Parathyroid adenoma (tissue), 2 donors: ENCODE measurements at regions not wholly inside any gene's neighbourhood (a gene's known extent, or its start where the extent isn't known, plus 50 kb on each side); places are given as distances from the start of the nearest gene placed in this dataset.

Source experiments
- H2AFZ ChIP-seq: fragments of 300-600 bp; sonication (generic); one replicate; pipeline ENCODE4 v1.7.0; 2017; ENCODE audit warnings: antibody characterized with exemption, mild to moderate bottlenecking
- H3K27ac ChIP-seq: fragments of 300-600 bp; sonication (generic); one replicate; pipeline ENCODE4 v1.7.0; 2017
- H3K27me3 ChIP-seq: fragments of 300-600 bp; sonication (generic); one replicate; pipeline ENCODE4 v1.7.0; 2017; ENCODE audit warnings: low read length; ENCODE audit not compliant: control insufficient read depth, insufficient read depth
- H3K36me3 ChIP-seq: fragments of 300-600 bp; sonication (generic); one replicate; pipeline ENCODE4 v1.7.0; 2017; ENCODE audit warnings: low read length; ENCODE audit not compliant: control insufficient read depth, insufficient read depth
- H3K4me1 ChIP-seq: fragments of 300-600 bp; sonication (generic); one replicate; pipeline ENCODE4 v1.7.0; 2017; ENCODE audit warnings: control low read depth
- H3K4me2 ChIP-seq: fragments of 300-600 bp; sonication (generic); one replicate; pipeline ENCODE4 v1.7.0; 2017; ENCODE audit warnings: low read length
- H3K4me3 ChIP-seq: fragments of 300-600 bp; sonication (generic); one replicate; pipeline ENCODE4 v1.7.0; 2017; ENCODE audit warnings: low read depth, low read length
- H3K79me2 ChIP-seq: fragments of 300-600 bp; sonication (generic); one replicate; pipeline ENCODE4 v1.7.0; 2017; ENCODE audit warnings: control low read depth
- H3K9ac ChIP-seq: fragments of 300-600 bp; sonication (generic); one replicate; pipeline ENCODE4 v1.7.0; 2017; ENCODE audit warnings: mild to moderate bottlenecking
- H3K9me3 ChIP-seq: fragments of 300-600 bp; sonication (generic); one replicate; pipeline ENCODE4 v1.7.0; 2017; ENCODE audit warnings: low read length; ENCODE audit not compliant: control insufficient read depth
- TF ChIP-seq, protein P1 (sequence below): fragments of 300-600 bp; sonication (generic); IDR thresholded peaks from one replicate; pipeline ENCODE4 v1.7.0; 2017; ENCODE audit warnings: antibody characterized with exemption, mild to moderate bottlenecking
- donor health status: primary hyperparathyroidism.

GRCh38 chrX:20517565-20517964 is 250.9 kb upstream of the RPS6KA3 start:
- Histone ChIP-seq H3K9ac (no peak overlapping the region), H3K9me3 (no peaks in the 10 kb centered on the region), H3K27me3 (no peaks in the 10 kb centered on the region), H3K36me3 (no peaks in the 10 kb centered on the region), H3K79me2 (no peaks in the 10 kb centered on the region), H2AFZ (no peak overlapping the region), H3K4me1 (no peaks in the 10 kb centered on the region), H3K4me2 (no peak overlapping the region), H3K4me3 (no peak overlapping the region), H3K27ac (no peak overlapping the region)
- TF ChIP-seq, protein P1, sequence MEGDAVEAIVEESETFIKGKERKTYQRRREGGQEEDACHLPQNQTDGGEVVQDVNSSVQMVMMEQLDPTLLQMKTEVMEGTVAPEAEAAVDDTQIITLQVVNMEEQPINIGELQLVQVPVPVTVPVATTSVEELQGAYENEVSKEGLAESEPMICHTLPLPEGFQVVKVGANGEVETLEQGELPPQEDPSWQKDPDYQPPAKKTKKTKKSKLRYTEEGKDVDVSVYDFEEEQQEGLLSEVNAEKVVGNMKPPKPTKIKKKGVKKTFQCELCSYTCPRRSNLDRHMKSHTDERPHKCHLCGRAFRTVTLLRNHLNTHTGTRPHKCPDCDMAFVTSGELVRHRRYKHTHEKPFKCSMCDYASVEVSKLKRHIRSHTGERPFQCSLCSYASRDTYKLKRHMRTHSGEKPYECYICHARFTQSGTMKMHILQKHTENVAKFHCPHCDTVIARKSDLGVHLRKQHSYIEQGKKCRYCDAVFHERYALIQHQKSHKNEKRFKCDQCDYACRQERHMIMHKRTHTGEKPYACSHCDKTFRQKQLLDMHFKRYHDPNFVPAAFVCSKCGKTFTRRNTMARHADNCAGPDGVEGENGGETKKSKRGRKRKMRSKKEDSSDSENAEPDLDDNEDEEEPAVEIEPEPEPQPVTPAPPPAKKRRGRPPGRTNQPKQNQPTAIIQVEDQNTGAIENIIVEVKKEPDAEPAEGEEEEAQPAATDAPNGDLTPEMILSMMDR, result no peak

- Histone ChIP-seq H3K27ac (no peak overlapping the region), H3K27me3 (no peaks in the 10 kb centered on the region)
Observed at GRCh38 chrX:20515841-20516461, 249.2 kb upstream of the RPS6KA3 start.

DNA sequence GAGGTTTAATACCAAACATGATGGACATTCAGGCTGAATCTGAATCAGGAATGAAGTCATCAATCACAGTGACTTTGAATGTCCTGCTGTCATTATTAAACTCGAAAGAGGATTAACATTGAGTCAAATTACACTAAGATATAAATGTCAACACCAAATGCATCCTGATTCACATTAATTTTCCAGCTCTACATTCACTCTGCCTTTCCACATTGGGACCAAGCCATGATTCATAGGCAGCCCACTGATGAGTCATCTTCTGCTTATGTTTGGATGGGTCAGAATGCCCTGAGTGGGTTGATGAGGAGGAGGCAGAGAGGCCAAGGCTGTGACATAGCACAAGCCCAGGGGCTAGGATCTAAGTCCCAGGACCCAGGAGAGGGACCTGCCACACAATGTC is 247.6 kb upstream of the RPS6KA3 start:
- Histone ChIP-seq H3K79me2 (no peaks in the 10 kb centered on the region), H3K27me3 (no peaks in the 10 kb centered on the region), H3K4me2 (no peak overlapping the region), H3K9ac (no peak overlapping the region), H3K4me3 (no peak overlapping the region), H3K36me3 (no peaks in the 10 kb centered on the region), H3K27ac (no peak overlapping the region), H3K4me1 (no peaks in the 10 kb centered on the region), H3K9me3 (no peaks in the 10 kb centered on the region), H2AFZ (no peak overlapping the region)
- TF ChIP-seq, protein P1, result no peak

More at GRCh38 chrX:20515841-20516461, 249.2 kb upstream of the RPS6KA3 start:
- H3K9me3 ChIP-seq, result no peaks in the 10 kb centered on the region
- no peaks in the 10 kb centered on the region for H3K4me1 ChIP-seq
- no peaks in the 10 kb centered on the region for H3K36me3 ChIP-seq
- no peak overlapping the region for H3K4me2 ChIP-seq
- H2AFZ ChIP-seq, result no peak overlapping the region
- H3K9ac ChIP-seq, result no peak overlapping the region
- TF ChIP-seq, protein P1, result no peak
- no peaks in the 10 kb centered on the region for H3K79me2 ChIP-seq
- H3K4me3 ChIP-seq, result no peak overlapping the region

GRCh38 chrX:20513185-20513584 is 246.5 kb upstream of the RPS6KA3 start:
- Histone ChIP-seq H3K4me3 (no peak overlapping the region), H3K9me3 (no peaks in the 10 kb centered on the region), H2AFZ (no peak overlapping the region), H3K79me2 (no peaks in the 10 kb centered on the region), H3K9ac (no peak overlapping the region), H3K4me1 (no peaks in the 10 kb centered on the region), H3K27ac (no peak overlapping the region), H3K4me2 (no peak overlapping the region), H3K36me3 (no peaks in the 10 kb centered on the region), H3K27me3 (no peaks in the 10 kb centered on the region)
- TF ChIP-seq, protein P1, result no peak

DNA sequence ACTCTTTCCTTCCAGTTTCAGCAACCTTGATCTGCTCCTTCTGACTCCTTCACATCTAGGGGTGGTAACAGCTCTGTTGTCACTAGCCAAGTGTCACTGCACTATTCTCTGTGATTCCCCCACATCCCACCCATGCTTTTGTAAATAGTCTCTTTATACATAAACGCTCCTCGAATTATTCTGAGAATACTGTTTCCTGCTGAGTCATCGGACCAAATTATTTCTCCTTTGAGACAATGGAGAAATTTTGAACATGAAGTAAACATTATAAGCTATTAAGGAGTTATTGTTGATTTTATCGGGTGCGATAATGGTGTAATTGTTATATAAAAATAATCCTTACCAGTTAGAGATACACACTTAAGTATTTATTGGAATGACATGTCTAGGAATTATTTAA is 245.1 kb upstream of the RPS6KA3 start:
- Histone ChIP-seq H3K4me3 (no peak overlapping the region), H3K9me3 (no peaks in the 10 kb centered on the region), H3K4me1 (no peaks in the 10 kb centered on the region), H3K36me3 (no peaks in the 10 kb centered on the region), H3K27me3 (no peaks in the 10 kb centered on the region), H3K9ac (no peak overlapping the region), H2AFZ (no peak overlapping the region), H3K27ac (no peak overlapping the region), H3K79me2 (no peaks in the 10 kb centered on the region), H3K4me2 (no peak overlapping the region)
- TF ChIP-seq, protein P1, result no peak
